Ascending aorta (tissue), 2 donors: ENCODE measurements at regions not wholly inside any gene's neighbourhood (a gene's known extent, or its start where the extent isn't known, plus 50 kb on each side); places are given as distances from the start of the nearest gene placed in this dataset.

ENCODE experiments used
- DNase-seq, 2 donors: peaks; one replicate each; pipeline ENCODE4 v3.0.0-alpha.2; 2019; ENCODE audit warnings: low spot score in 2 of 2
- H3K27ac ChIP-seq, 2 donors: fragments of 200-600 bp; sonication (generic); one replicate each; pipeline ENCODE4 v1.5.1; 2016 to 2017; ENCODE audit warnings: mild to moderate bottlenecking in 1 of 2
- H3K27me3 ChIP-seq: fragments of 200-600 bp; sonication (generic); one replicate; pipeline ENCODE4 v1.5.1; 2017
- H3K36me3 ChIP-seq, 2 donors: fragments of 200-600 bp; sonication (generic); one replicate each; pipeline ENCODE4 v1.5.1; 2016
- H3K4me1 ChIP-seq, 2 donors: fragments of 200-600 bp; sonication (generic); one replicate each; pipeline ENCODE4 v1.5.1; 2016 to 2017; ENCODE audit warnings: mild to moderate bottlenecking in 1 of 2
- H3K4me3 ChIP-seq, 2 donors: fragments of 200-600 bp; sonication (generic); one replicate each; pipeline ENCODE4 v1.5.1; 2016 to 2017; ENCODE audit warnings: mild to moderate bottlenecking in 1 of 2
- H3K9me3 ChIP-seq, 2 donors: fragments of 200-600 bp; sonication (generic); one replicate each; pipeline ENCODE4 v1.5.1; 2016
- CTCF ChIP-seq, 3 experiments: fragments of 200-600 bp in 2 of 3; fragments of 450-650 bp in 1 of 3; sonication (generic) in 2 of 3; IDR thresholded peaks; one replicate each; pipeline ENCODE4 v1.5.1; 2016 to 2019; ENCODE audit warnings: antibody characterized with exemption in 3 of 3, mild to moderate bottlenecking in 1 of 3, moderate library complexity in 1 of 3
- intact Hi-C: fragments of 100-400 bp; cut with DNase I; formaldehyde crosslinking; loops from one replicate; pipeline ENCODE4 v1.15.1; 2023

GRCh38 chr22:49147171-49147570, 680.5 kb downstream of the BRD1 start:
- Histone ChIP-seq H3K36me3 (no peaks in the 10 kb centered on the region), H3K4me1 (no peaks in the 10 kb centered on the region), H3K27ac (no peak overlapping the region), H3K4me3 (no peak overlapping the region), H3K9me3 (no peaks in the 10 kb centered on the region), H3K27me3 (no peaks in the 10 kb centered on the region)
- no peak for TF ChIP-seq CTCF (IDR thresholded peaks at IDR 0.05)
- no peak for DNase-seq
- intact Hi-C loops = no loop called here

GRCh38 chr22:49146511-49146910, 681.2 kb downstream of the BRD1 start:
- TF ChIP-seq CTCF (IDR thresholded peaks at IDR 0.05) = no peak
- no peaks in the 10 kb centered on the region for H3K4me1 ChIP-seq
- intact Hi-C loops = no loop called here
- H3K27me3 ChIP-seq = no peaks in the 10 kb centered on the region
- no peak overlapping the region for H3K27ac ChIP-seq
- no peak for DNase-seq
- H3K9me3 ChIP-seq = no peaks in the 10 kb centered on the region
- no peaks in the 10 kb centered on the region for H3K36me3 ChIP-seq
- no peak overlapping the region for H3K4me3 ChIP-seq

GRCh38 chr22:49143812-49144211, 683.9 kb downstream of the BRD1 start:
- no peak for TF ChIP-seq CTCF (IDR thresholded peaks at IDR 0.05)
- intact Hi-C loops = no loop called here

GRCh38 chr22:49142891-49143290, 684.8 kb downstream of the BRD1 start:
- Histone ChIP-seq H3K27me3 (no peaks in the 10 kb centered on the region), H3K36me3 (no peaks in the 10 kb centered on the region), H3K4me3 (no peak overlapping the region), H3K27ac (no peak overlapping the region), H3K4me1 (no peaks in the 10 kb centered on the region), H3K9me3 (no peaks in the 10 kb centered on the region)
- no peak for TF ChIP-seq CTCF (IDR thresholded peaks at IDR 0.05)
- DNase-seq = no peak
- intact Hi-C loops = no loop called here

More at GRCh38 chr22:49143812-49144211, 683.9 kb downstream of the BRD1 start:
- H3K9me3 ChIP-seq = no peaks in the 10 kb centered on the region
- H3K36me3 ChIP-seq = no peaks in the 10 kb centered on the region
- no peak for DNase-seq
- no peaks in the 10 kb centered on the region for H3K4me1 ChIP-seq
- no peak overlapping the region for H3K4me3 ChIP-seq
- no peak overlapping the region for H3K27ac ChIP-seq
- H3K27me3 ChIP-seq = no peaks in the 10 kb centered on the region

GRCh38 chr22:49142296-49142695, 685.4 kb downstream of the BRD1 start:
- no peak for DNase-seq
- Histone ChIP-seq H3K27me3 (no peaks in the 10 kb centered on the region), H3K36me3 (no peaks in the 10 kb centered on the region), H3K9me3 (no peaks in the 10 kb centered on the region), H3K4me3 (no peak overlapping the region), H3K27ac (no peak overlapping the region), H3K4me1 (no peaks in the 10 kb centered on the region)
- TF ChIP-seq CTCF (IDR thresholded peaks at IDR 0.05) = no peak
- intact Hi-C loops = no loop called here

GRCh38 chr22:49141761-49142160, 685.9 kb downstream of the BRD1 start:
- no peak for TF ChIP-seq CTCF (IDR thresholded peaks at IDR 0.05)
- Histone ChIP-seq H3K27me3 (no peaks in the 10 kb centered on the region), H3K27ac (no peak overlapping the region), H3K4me1 (no peaks in the 10 kb centered on the region), H3K9me3 (no peaks in the 10 kb centered on the region), H3K4me3 (no peak overlapping the region), H3K36me3 (no peaks in the 10 kb centered on the region)
- intact Hi-C loops = no loop called here
- no peak for DNase-seq
